Prostate gland (tissue), 2 donors: ENCODE measurements at regions not wholly inside any gene's neighbourhood (a gene's known extent, or its start where the extent isn't known, plus 50 kb on each side); places are given as distances from the start of the nearest gene placed in this dataset.

Experiments used
- DNase-seq: peaks from one replicate; pipeline ENCODE4 v3.0.0-alpha.2; 2019; ENCODE audit warnings: low spot score
- H3K27ac ChIP-seq, 2 donors: fragments of 200-600 bp; sonication (generic); 2 replicates each; pipeline ENCODE4 v1.5.1; 2017 to 2019
- H3K27me3 ChIP-seq: fragments of 200-600 bp; sonication (generic); replicated peaks from 2 replicates; pipeline ENCODE4 v1.5.1; 2019; ENCODE audit not compliant: insufficient read depth
- H3K36me3 ChIP-seq, 2 donors: fragments of 200-600 bp; sonication (generic); 1 replicate in 1 of 2; 2 replicates in 1 of 2; pipeline versions ENCODE4 v1.5.1 to v1.8.1; 2017 to 2019
- H3K4me1 ChIP-seq: fragments of 200-600 bp; sonication (generic); replicated peaks from 2 replicates; pipeline ENCODE4 v1.5.1; 2019
- H3K4me3 ChIP-seq, 2 donors: fragments of 200-600 bp; sonication (generic); 2 replicates each; pipeline ENCODE4 v1.5.1; 2017 to 2019
- H3K9me3 ChIP-seq: fragments of 200-600 bp; sonication (generic); 2 replicates; pipeline ENCODE4 v1.5.1; 2017
- CTCF ChIP-seq, 4 experiments: fragments of 200-600 bp in 2 of 4; fragments of 450-650 bp in 2 of 4; sonication (generic) in 2 of 4; IDR thresholded peaks; 1 replicate in 3 of 4; 2 replicates in 1 of 4; pipeline ENCODE4 v1.5.1; 2016 to 2019; ENCODE audit warnings: antibody characterized with exemption in 4 of 4, mild to moderate bottlenecking in 2 of 4, moderate library complexity in 2 of 4
- POLR2A ChIP-seq: fragments of 450-650 bp; IDR thresholded peaks from one replicate; pipeline ENCODE4 v1.6.1; 2016; ENCODE audit warnings: antibody characterized with exemption, mild to moderate bottlenecking
- POLR2AphosphoS5 ChIP-seq: sonication (generic); formaldehyde crosslinking; IDR thresholded peaks from one replicate; pipeline ENCODE4 v1.6.1; 2017; ENCODE audit warnings: antibody characterized with exemption
- WGBS: methylation state at CpG from one replicate; pipeline ENCODE4 v1.1.5; 2018; 5-methylcytosine and 5-hydroxymethylcytosine counted together
- intact Hi-C: fragments of 100-400 bp; cut with DNase I; formaldehyde crosslinking; loops from one replicate; pipeline ENCODE4 v1.14.2; 2022

- Histone ChIP-seq H3K27me3 (no peaks in the 10 kb centered on the region), H3K4me3 (no peak overlapping the region), H3K4me1 (no peaks in the 10 kb centered on the region), H3K9me3 (no peaks in the 10 kb centered on the region), H3K36me3 (no peaks in the 10 kb centered on the region), H3K27ac (no peak overlapping the region)
- intact Hi-C loops: no loop called here
- TF ChIP-seq POLR2AphosphoS5 (no peak), POLR2A (no peak), CTCF (IDR thresholded peaks at IDR 0.05) (no peak)
- WGBS: 92% methylated on average over 8 of the region's 8 CpGs
- no peak for DNase-seq
These were observed 69.3 kb upstream of the SMNDC1 start for GRCh38 chr10:110373857-110374654.

DNA sequence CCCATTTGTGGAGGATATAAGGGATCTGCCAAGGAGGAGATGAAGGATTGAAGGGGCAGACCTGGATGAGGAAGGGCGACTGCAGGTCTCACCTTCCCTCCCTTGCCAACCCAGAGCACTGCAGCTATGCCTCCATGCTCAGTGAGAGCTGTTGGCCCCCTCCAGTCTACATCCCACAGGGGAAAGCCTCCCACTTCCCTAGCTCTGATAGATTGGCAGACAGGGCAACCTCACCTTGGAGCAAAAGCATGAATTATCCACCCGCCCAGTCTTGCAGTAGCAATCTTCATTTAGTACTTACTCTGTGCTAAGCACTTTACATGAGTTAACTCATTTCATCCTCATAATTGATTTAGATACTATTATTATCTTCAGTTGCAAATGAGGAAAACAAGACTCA, 70.4 kb upstream of the SMNDC1 start:
- WGBS: 88% methylated on average over 2 of the region's 2 CpGs
- no peaks in the 10 kb centered on the region for H3K27me3 ChIP-seq

GRCh38 chr10:110376021-110376766, 71.5 kb upstream of the SMNDC1 start:
- no peak overlapping the region for H3K27ac ChIP-seq
- no peak overlapping the region for H3K4me3 ChIP-seq
- no peaks in the 10 kb centered on the region for H3K27me3 ChIP-seq
- no peaks in the 10 kb centered on the region for H3K4me1 ChIP-seq
- H3K9me3 ChIP-seq: no peaks in the 10 kb centered on the region
- TF ChIP-seq CTCF (IDR thresholded peaks at IDR 0.05) (no peak), POLR2AphosphoS5 (no peak), POLR2A (no peak)
- 77% methylated on average over 21 of the region's 21 CpGs for WGBS
- no peaks in the 10 kb centered on the region for H3K36me3 ChIP-seq
- intact Hi-C loops: no loop called here
- no peak for DNase-seq

More for the DNA sequence above, 70.4 kb upstream of the SMNDC1 start:
- Histone ChIP-seq H3K9me3 (no peaks in the 10 kb centered on the region), H3K4me1 (no peaks in the 10 kb centered on the region), H3K4me3 (no peak overlapping the region), H3K36me3 (no peaks in the 10 kb centered on the region), H3K27ac (no peak overlapping the region)
- intact Hi-C loops: no loop called here
- no peak for DNase-seq
- TF ChIP-seq POLR2AphosphoS5 (no peak), CTCF (IDR thresholded peaks at IDR 0.05) (no peak), POLR2A (no peak)

- no peak for DNase-seq
- intact Hi-C loops: no loop called here
- Histone ChIP-seq H3K27me3 (no peaks in the 10 kb centered on the region), H3K4me1 (no peaks in the 10 kb centered on the region), H3K9me3 (no peaks in the 10 kb centered on the region), H3K36me3 (no peaks in the 10 kb centered on the region), H3K4me3 (no peak overlapping the region), H3K27ac (no peak overlapping the region)
- no peak for TF ChIP-seq POLR2AphosphoS5
- no peak for TF ChIP-seq POLR2A
- no peak for TF ChIP-seq CTCF (IDR thresholded peaks at IDR 0.05)
- 68% methylated on average over 5 of the region's 5 CpGs for WGBS
These were observed 72.0 kb upstream of the SMNDC1 start for GRCh38 chr10:110376767-110377160.

GRCh38 chr10:110378006-110378405, 73.3 kb upstream of the SMNDC1 start:
- WGBS: 68% methylated on average over 4 of the region's 4 CpGs
- intact Hi-C loops: no loop called here
- TF ChIP-seq CTCF (IDR thresholded peaks at IDR 0.05): no peak
- TF ChIP-seq POLR2A: no peak
- no peak for TF ChIP-seq POLR2AphosphoS5

More at GRCh38 chr10:110378006-110378405, 73.3 kb upstream of the SMNDC1 start:
- Histone ChIP-seq H3K36me3 (no peaks in the 10 kb centered on the region), H3K4me3 (no peak overlapping the region), H3K27me3 (no peaks in the 10 kb centered on the region), H3K4me1 (no peaks in the 10 kb centered on the region), H3K27ac (no peak overlapping the region), H3K9me3 (no peaks in the 10 kb centered on the region)
- DNase-seq: no peak
